Osteoblast (primary cell): ENCODE measurements at regions not wholly inside any gene's neighbourhood (a gene's known extent, or its start where the extent isn't known, plus 50 kb on each side); places are given as distances from the start of the nearest gene placed in this dataset.

ENCODE experiments used
- DNase-seq: peaks from one replicate; pipeline ENCODE4 v3.0.0; 2011; ENCODE audit warnings: low spot score, mixed read lengths; ENCODE audit not compliant: insufficient read length; ENCODE audit errors: missing footprints
- H2AFZ ChIP-seq: 2 replicates; pipeline ENCODE4 v1.6.0; 2011; ENCODE audit warnings: mild to moderate bottlenecking, low read length
- H3K27ac ChIP-seq: 2 replicates; pipeline ENCODE4 v1.5.1; 2011; ENCODE audit warnings: mild to moderate bottlenecking, low read depth, low read length, moderate library complexity
- H3K27me3 ChIP-seq: 2 replicates; pipeline ENCODE4 v1.6.0; 2012; ENCODE audit warnings: mild to moderate bottlenecking, control low read depth, inconsistent platforms, low read length, moderate library complexity; ENCODE audit not compliant: insufficient read depth
- H3K36me3 ChIP-seq: 2 replicates; pipeline ENCODE4 v1.5.1; 2011; ENCODE audit warnings: mild to moderate bottlenecking, low read length, control low read depth, moderate library complexity; ENCODE audit not compliant: insufficient read depth
- H3K4me1 ChIP-seq: 2 replicates; pipeline ENCODE4 v1.5.1; 2011; ENCODE audit warnings: mild to moderate bottlenecking, low read length, control low read depth, moderate library complexity; ENCODE audit not compliant: insufficient read depth
- H3K4me2 ChIP-seq: 2 replicates; pipeline ENCODE4 v1.6.0; 2011; ENCODE audit warnings: mild to moderate bottlenecking, low read length; ENCODE audit not compliant: insufficient read depth
- H3K4me3 ChIP-seq: fragments of 200-600 bp; sonication (generic); 3 replicates; pipeline ENCODE4 v1.5.1; 2012; ENCODE audit warnings: mild to moderate bottlenecking, low read length, inconsistent platforms; ENCODE audit not compliant: insufficient read depth
- H3K79me2 ChIP-seq: 2 replicates; pipeline ENCODE4 v1.6.0; 2012; ENCODE audit warnings: mild to moderate bottlenecking, low read length, control low read depth, inconsistent platforms; ENCODE audit not compliant: insufficient read depth
- H3K9me3 ChIP-seq: 2 replicates; pipeline ENCODE4 v1.5.1; 2011; ENCODE audit warnings: low read depth, low read length, control low read depth
- H4K20me1 ChIP-seq: 2 replicates; pipeline ENCODE4 v1.6.0; 2012; ENCODE audit warnings: mild to moderate bottlenecking, low read length, control low read depth; ENCODE audit not compliant: insufficient read depth
- CTCF ChIP-seq: IDR thresholded peaks from 2 replicates; pipeline ENCODE4 v1.5.1; 2011; ENCODE audit warnings: mild to moderate bottlenecking, low read depth, low read length, moderate library complexity; ENCODE audit errors: extremely low read depth

- H3K4me1 ChIP-seq: peaks cover 30% of the 10 kb centered on the region
- H3K9me3 ChIP-seq: no peaks in the 10 kb centered on the region
- no peak overlapping the region for H2AFZ ChIP-seq
- no peak overlapping the region for H3K27ac ChIP-seq
- TF ChIP-seq CTCF: no peak
- no peak overlapping the region for H3K4me2 ChIP-seq
- no peak overlapping the region for H3K4me3 ChIP-seq
- no peaks in the 10 kb centered on the region for H3K27me3 ChIP-seq
- H3K36me3 ChIP-seq: no peaks in the 10 kb centered on the region
- no peaks in the 10 kb centered on the region for H4K20me1 ChIP-seq
- no peak for DNase-seq
- no peaks in the 10 kb centered on the region for H3K79me2 ChIP-seq
Observed at GRCh38 chr1:98384461-98385141, 276.9 kb upstream of the SNX7 start.

- peak; percentile 79 for DNase-seq
- peak overlapping the region; percentile 40 for H2AFZ ChIP-seq
- no peaks in the 10 kb centered on the region for H3K79me2 ChIP-seq
- H3K4me1 ChIP-seq: peaks cover 18% of the 10 kb centered on the region
- H3K9me3 ChIP-seq: no peaks in the 10 kb centered on the region
- H3K4me2 ChIP-seq: no peak overlapping the region
- no peaks in the 10 kb centered on the region for H3K27me3 ChIP-seq
- H3K36me3 ChIP-seq: no peaks in the 10 kb centered on the region
- H4K20me1 ChIP-seq: no peaks in the 10 kb centered on the region
- TF ChIP-seq CTCF: no peak
- H3K4me3 ChIP-seq: no peak overlapping the region
- H3K27ac ChIP-seq: no peak overlapping the region
Observed at GRCh38 chr1:98382986-98383740, 278.4 kb upstream of the SNX7 start.

- Histone ChIP-seq H2AFZ (no peak overlapping the region), H3K4me2 (no peak overlapping the region), H3K79me2 (no peaks in the 10 kb centered on the region), H3K4me1 (peaks cover 12% of the 10 kb centered on the region), H3K4me3 (no peak overlapping the region), H3K27me3 (no peaks in the 10 kb centered on the region), H3K27ac (no peak overlapping the region), H3K9me3 (no peaks in the 10 kb centered on the region), H3K36me3 (no peaks in the 10 kb centered on the region), H4K20me1 (no peaks in the 10 kb centered on the region)
- DNase-seq: no peak
- TF ChIP-seq CTCF: no peak
Observed at GRCh38 chr1:98382586-98382985, 278.9 kb upstream of the SNX7 start.

GRCh38 chr1:98374098-98374497 lies 287.4 kb upstream of the SNX7 start:
- no peak for TF ChIP-seq CTCF
- no peak for DNase-seq
- no peaks in the 10 kb centered on the region for H3K36me3 ChIP-seq
- no peaks in the 10 kb centered on the region for H3K9me3 ChIP-seq
- no peak overlapping the region for H3K4me3 ChIP-seq
- H3K4me1 ChIP-seq: no peaks in the 10 kb centered on the region
- H3K27me3 ChIP-seq: no peaks in the 10 kb centered on the region
- no peak overlapping the region for H3K27ac ChIP-seq
- H3K4me2 ChIP-seq: no peak overlapping the region
- H2AFZ ChIP-seq: no peak overlapping the region
- no peaks in the 10 kb centered on the region for H3K79me2 ChIP-seq
- no peaks in the 10 kb centered on the region for H4K20me1 ChIP-seq
